Ishikawa (cell line): ENCODE measurements at regions not wholly inside any gene's neighbourhood (a gene's known extent, or its start where the extent isn't known, plus 50 kb on each side); places are given as distances from the start of the nearest gene placed in this dataset.

Experiments
- CEBPB ChIP-seq: IDR thresholded peaks from 2 replicates; pipeline ENCODE4 v1.6.1; 2012
- EGR1 ChIP-seq: IDR thresholded peaks from 2 replicates; pipeline ENCODE4 v1.6.1; 2012
- EP300 ChIP-seq: IDR thresholded peaks from 2 replicates; pipeline ENCODE4 v1.6.1; 2012; ENCODE audit warnings: borderline replicate concordance
- FOXM1 ChIP-seq: IDR thresholded peaks from 2 replicates; pipeline ENCODE4 v1.6.1; 2012; ENCODE audit warnings: low read depth, borderline replicate concordance
- MAX ChIP-seq: IDR thresholded peaks from 2 replicates; pipeline ENCODE4 v1.6.1; 2012
- NFIC ChIP-seq: IDR thresholded peaks from 2 replicates; pipeline ENCODE4 v1.6.1; 2012
- RAD21 ChIP-seq: IDR thresholded peaks from 2 replicates; pipeline ENCODE4 v1.6.1; 2012; ENCODE audit warnings: low read depth
- REST ChIP-seq: IDR thresholded peaks from 2 replicates; pipeline ENCODE4 v1.6.1; 2012; ENCODE audit warnings: low read depth, mild to moderate bottlenecking
- TAF1 ChIP-seq: IDR thresholded peaks from 2 replicates; pipeline ENCODE4 v1.6.1; 2012; ENCODE audit warnings: low read depth, mild to moderate bottlenecking
- TCF12 ChIP-seq: IDR thresholded peaks from 2 replicates; pipeline ENCODE4 v1.6.1; 2012; ENCODE audit warnings: low read depth
- TEAD4 ChIP-seq: IDR thresholded peaks from 2 replicates; pipeline ENCODE4 v1.6.1; 2012
- USF1 ChIP-seq: IDR thresholded peaks from 2 replicates; pipeline ENCODE4 v1.6.1; 2012
- YY1 ChIP-seq: IDR thresholded peaks from 2 replicates; pipeline ENCODE4 v1.6.1; 2012; ENCODE audit warnings: low read depth
- ZBTB7A ChIP-seq: IDR thresholded peaks from 2 replicates; pipeline ENCODE4 v1.6.1; 2012; ENCODE audit warnings: low read depth

- TF ChIP-seq CEBPB (no peak), USF1 (no peak), EP300 (no peak), RAD21 (no peak), MAX (no peak), ZBTB7A (no peak), REST (no peak), TAF1 (no peak), YY1 (no peak), FOXM1 (no peak), TEAD4 (no peak), EGR1 (no peak), NFIC (no peak), TCF12 (no peak)
Measured at GRCh38 chr12:13505636-13506035, 309.1 kb downstream of the EMP1 start.
